SK-N-SH (cell line): ENCODE measurements at regions not wholly inside any gene's neighbourhood (a gene's known extent, or its start where the extent isn't known, plus 50 kb on each side); places are given as distances from the start of the nearest gene placed in this dataset.

Source experiments
- CTCF ChIA-PET: fragments of 300-600, 350-600 bp; formaldehyde crosslinking; extraction: SDS; loops from one replicate; lab custom pipeline; 2021; lab: Yijun Ruan, JAX
- POLR2A ChIA-PET: fragments of 350-600 bp; sonication (Branson Sonifier 250); formaldehyde crosslinking; extraction: SDS; loops from one replicate; lab custom pipeline; 2020; ENCODE audit warnings: antibody characterized with exemption, inconsistent platforms; lab: Yijun Ruan, JAX
- DNase-seq: peaks from one replicate; pipeline ENCODE4 v3.0.0; 2012
- H2AFZ ChIP-seq: fragments of 200-600 bp; sonication (generic); 2 replicates; pipeline ENCODE4 v1.8.1; 2016; ENCODE audit warnings: antibody characterized with exemption, mild to moderate bottlenecking, low read depth
- H3F3A ChIP-seq: fragments of 200-600 bp; sonication (generic); replicated peaks from 2 replicates; pipeline ENCODE3; 2016; ENCODE audit warnings: antibody characterized with exemption, mild to moderate bottlenecking; ENCODE audit not compliant: insufficient read depth
- H3K27ac ChIP-seq, 2 experiments: fragments of 200-500 bp in 1 of 2; fragments of 200-600 bp in 1 of 2; sonication (Bioruptor generic) in 1 of 2; sonication (generic), shearing (Covaris generic) in 1 of 2; 2 replicates each; pipeline versions ENCODE4 v1.5.1 to v1.6.1; 2014 to 2016; ENCODE audit warnings: low read depth in 2 of 2, inconsistent platforms in 1 of 2, low read length in 1 of 2, mild to moderate bottlenecking in 1 of 2, mixed read lengths in 1 of 2
- H3K27me3 ChIP-seq: fragments of 200-600 bp; sonication (generic), shearing (Covaris generic); 2 replicates; pipeline ENCODE4 v1.6.1; 2016; ENCODE audit warnings: mixed run types; ENCODE audit not compliant: insufficient read depth
- H3K36me3 ChIP-seq, 2 experiments: fragments of 200-500 bp in 1 of 2; fragments of 200-600 bp in 1 of 2; sonication (Bioruptor generic) in 1 of 2; sonication (generic) in 1 of 2; replicated peaks in 1 of 2; 2 replicates each; pipeline versions ENCODE3 to v1.5.1; 2014 to 2016; ENCODE audit warnings: low read length in 1 of 2, mild to moderate bottlenecking in 1 of 2; ENCODE audit not compliant: insufficient read depth in 2 of 2, control insufficient read depth in 1 of 2
- H3K4me1 ChIP-seq, 2 experiments: fragments of 200-500 bp in 1 of 2; fragments of 200-600 bp in 1 of 2; sonication (Bioruptor generic) in 1 of 2; sonication (generic), shearing (Covaris generic) in 1 of 2; 2 replicates each; pipeline versions ENCODE4 v1.5.1 to v1.6.1; 2014 to 2016; ENCODE audit warnings: low read depth in 1 of 2, low read length in 1 of 2, mixed run types in 1 of 2; ENCODE audit not compliant: insufficient read depth in 2 of 2, control insufficient read depth in 1 of 2
- H3K4me2 ChIP-seq: fragments of 200-600 bp; sonication (generic), shearing (Covaris generic); 2 replicates; pipeline ENCODE4 v1.6.1; 2017; ENCODE audit warnings: mixed run types
- H3K4me3 ChIP-seq, 2 experiments: fragments of 200-500 bp in 1 of 2; fragments of 200-600 bp in 1 of 2; sonication (Bioruptor generic) in 1 of 2; sonication (generic), shearing (Covaris generic) in 1 of 2; 2 replicates each; pipeline versions ENCODE4 v1.5.1 to v1.8.1; 2014 to 2016; ENCODE audit warnings: low read depth in 2 of 2, inconsistent platforms in 1 of 2, low read length in 1 of 2, mild to moderate bottlenecking in 1 of 2, mixed read lengths in 1 of 2, moderate library complexity in 1 of 2
- H3K79me2 ChIP-seq: fragments of 200-600 bp; sonication (generic); 2 replicates; pipeline ENCODE4 v1.8.1; 2017; ENCODE audit warnings: mild to moderate bottlenecking; ENCODE audit not compliant: insufficient read depth
- H3K9ac ChIP-seq: fragments of 200-600 bp; sonication (generic); 2 replicates; pipeline ENCODE4 v1.6.1; 2017; ENCODE audit warnings: mixed run types
- H3K9me2 ChIP-seq: fragments of 200-600 bp; sonication (generic); 2 replicates; pipeline ENCODE4 v1.6.1; 2017; ENCODE audit warnings: mixed run types
- H3K9me3 ChIP-seq: fragments of 200-600 bp; sonication (generic); 2 replicates; pipeline ENCODE4 v1.6.1; 2017; ENCODE audit warnings: mixed run types, mild to moderate bottlenecking, moderate library complexity
- H4K20me1 ChIP-seq: fragments of 200-600 bp; sonication (generic); 2 replicates; pipeline ENCODE4 v1.6.1; 2017; ENCODE audit warnings: mild to moderate bottlenecking, mixed run types; ENCODE audit not compliant: insufficient read depth
- CHD2 ChIP-seq: fragments of 150-350 bp; IDR thresholded peaks from 2 replicates; pipeline ENCODE4 v1.6.1; 2018; ENCODE audit warnings: low read length; ENCODE audit not compliant: partially characterized antibody
- CTCF ChIP-seq: fragments of 200-600 bp; sonication (generic); IDR thresholded peaks from 2 replicates; pipeline ENCODE4 v1.6.1; 2017; ENCODE audit warnings: antibody characterized with exemption, mild to moderate bottlenecking, moderate library complexity
- ELF1 ChIP-seq: IDR thresholded peaks from 2 replicates; pipeline ENCODE4 v1.4.0; 2012
- EP300 ChIP-seq, 2 experiments: IDR thresholded peaks; 2 replicates each; pipeline versions ENCODE4 v1.4.0 to v1.6.1; 2012; ENCODE audit warnings: borderline replicate concordance in 1 of 2, low read depth in 1 of 2, low read length in 1 of 2
- FOSL2 ChIP-seq: IDR thresholded peaks from 2 replicates; pipeline ENCODE4 v1.4.0; 2012; ENCODE audit warnings: low read depth, mild to moderate bottlenecking, moderate library complexity, borderline replicate concordance
- GABPA ChIP-seq: IDR thresholded peaks from 2 replicates; pipeline ENCODE4 v1.4.0; 2012; ENCODE audit warnings: low read depth, mild to moderate bottlenecking
- MAX ChIP-seq: IDR thresholded peaks from 2 replicates; pipeline ENCODE4 v1.4.0; 2012; ENCODE audit warnings: low read depth
- MXI1 ChIP-seq: IDR thresholded peaks from 2 replicates; pipeline ENCODE4 v1.6.1; 2012; ENCODE audit warnings: mild to moderate bottlenecking, low read depth, low read length, improper control_type of control experiment
- PBX3 ChIP-seq: IDR thresholded peaks from 2 replicates; pipeline ENCODE4; 2012
- POLR2AphosphoS5 ChIP-seq: IDR thresholded peaks from 2 replicates; pipeline ENCODE4 v1.6.1; 2012; ENCODE audit warnings: low read depth, low read length
- REST ChIP-seq: IDR thresholded peaks from 2 replicates; pipeline ENCODE4 v1.6.1; 2012; ENCODE audit warnings: mild to moderate bottlenecking, low read depth, low read length, moderate library complexity
- SMC3 ChIP-seq: IDR thresholded peaks from 2 replicates; pipeline ENCODE4 v1.6.1; 2012; ENCODE audit warnings: low read depth, low read length, improper control_type of control experiment
- TAF1 ChIP-seq: IDR thresholded peaks from 2 replicates; pipeline ENCODE4 v1.6.1; 2012; ENCODE audit warnings: low read depth, mild to moderate bottlenecking, low read length, moderate library complexity, borderline replicate concordance
- TCF12 ChIP-seq: IDR thresholded peaks from 2 replicates; pipeline ENCODE4 v1.4.0; 2012
- USF1 ChIP-seq: IDR thresholded peaks from 2 replicates; pipeline ENCODE4 v1.4.0; 2012; ENCODE audit warnings: low read depth, borderline replicate concordance
- WGBS: methylation state at CpG from one replicate; pipeline ENCODE4 v1.1.6; 2017; ENCODE audit warnings: low lambda C conversion rate; 5-methylcytosine and 5-hydroxymethylcytosine counted together

GRCh38 chr10:65501259-65501658 is 1424.6 kb upstream of the LRRTM3 start:
- Histone ChIP-seq H3K4me2 (no peak overlapping the region), H3K27me3 (no peaks in the 10 kb centered on the region), H3K9ac (no peak overlapping the region), H3K79me2 (no peaks in the 10 kb centered on the region), H3F3A (no peaks in the 10 kb centered on the region), H3K27ac (no peak overlapping the region), H2AFZ (no peak overlapping the region), H3K9me3 (no peaks in the 10 kb centered on the region), H3K9me2 (no peaks in the 10 kb centered on the region), H3K36me3 (no peaks in the 10 kb centered on the region), H3K4me3 (no peak overlapping the region), H4K20me1 (no peaks in the 10 kb centered on the region), H3K4me1 (no peaks in the 10 kb centered on the region)
- DNase-seq, result no peak
- 62% methylated on average over 3 of the region's 3 CpGs for WGBS
- POLR2A ChIA-PET, result no interaction called here
- TF ChIP-seq POLR2AphosphoS5 (no peak), MAX (no peak), CHD2 (no peak), TAF1 (no peak), ELF1 (no peak), CTCF (no peak), GABPA (no peak), MXI1 (no peak), FOSL2 (no peak), PBX3 (no peak), REST (no peak)
- CTCF ChIA-PET, result no interaction called here

GRCh38 chr10:65518379-65518778 is 1407.5 kb upstream of the LRRTM3 start:
- H3K79me2 ChIP-seq, result no peaks in the 10 kb centered on the region
- no peak overlapping the region; the same call in 1 of the 2 replicates for H2AFZ ChIP-seq
- no peaks in the 10 kb centered on the region for H3K27me3 ChIP-seq
- ChIA-PET CTCF (no interaction called here), POLR2A (no interaction called here)
- no peak overlapping the region for H3K4me2 ChIP-seq
- H3K36me3 ChIP-seq, result no peaks in the 10 kb centered on the region
- H3K9me3 ChIP-seq, result no peaks in the 10 kb centered on the region
- H3F3A ChIP-seq, result no peaks in the 10 kb centered on the region
- no peak overlapping the region for H3K27ac ChIP-seq
- H3K9me2 ChIP-seq, result no peaks in the 10 kb centered on the region
- no peak overlapping the region for H3K4me3 ChIP-seq
- H3K4me1 ChIP-seq, result no peaks in the 10 kb centered on the region
- no peak for DNase-seq
- 40% methylated on average over 4 of the region's 4 CpGs for WGBS
- H3K9ac ChIP-seq, result no peak overlapping the region
- no peaks in the 10 kb centered on the region for H4K20me1 ChIP-seq
- TF ChIP-seq SMC3 (no peak), USF1 (no peak), TCF12 (no peak), REST (no peak), EP300 (IDR thresholded peaks at IDR 0.05; ENCODE audit: borderline replicate concordance in 1 of 2, low read depth in 1 of 2, low read length in 1 of 2) (no peak), TAF1 (no peak), GABPA (no peak)
